CD14-positive monocyte (primary cell): ENCODE measurements at regions not wholly inside any gene's neighbourhood (a gene's known extent, or its start where the extent isn't known, plus 50 kb on each side); places are given as distances from the start of the nearest gene placed in this dataset.

Experiments used
- DNase-seq, 3 donors: peaks; one replicate each; pipeline ENCODE4 v3.0.0-alpha.2; 2011 to 2022
- H2AFZ ChIP-seq: 2 replicates; pipeline ENCODE4 v1.6.0; 2012; ENCODE audit warnings: mild to moderate bottlenecking, low read depth, low read length, inconsistent platforms; ENCODE audit not compliant: insufficient read depth, poor library complexity, severe bottlenecking
- H3K27ac ChIP-seq, 2 donors: 1 replicate in 1 of 2; 2 replicates in 1 of 2; pipeline ENCODE4 v1.5.1; 2012 to 2013; ENCODE audit warnings: low read length in 2 of 2, control low read depth in 1 of 2, inconsistent platforms in 1 of 2, low read depth in 1 of 2, mild to moderate bottlenecking in 1 of 2
- H3K27me3 ChIP-seq, 2 donors: one replicate each; pipeline versions ENCODE4 v1.6.0 to v1.6.1; 2011 to 2013; ENCODE audit warnings: low read length in 2 of 2; ENCODE audit not compliant: control insufficient read depth in 2 of 2, insufficient read depth in 2 of 2
- H3K36me3 ChIP-seq, 2 donors: replicated peaks in 1 of 2; 1 replicate in 1 of 2; 2 replicates in 1 of 2; pipeline versions ENCODE4 v1.5.1 to v1.6.1; 2012 to 2013; ENCODE audit warnings: low read length in 2 of 2, control low read depth in 1 of 2, inconsistent platforms in 1 of 2, mild to moderate bottlenecking in 1 of 2; ENCODE audit not compliant: insufficient read depth in 2 of 2, control insufficient read depth in 1 of 2
- H3K4me1 ChIP-seq, 2 donors: 1 replicate in 1 of 2; 2 replicates in 1 of 2; pipeline versions ENCODE4 v1.5.1 to v1.6.1; 2012 to 2013; ENCODE audit warnings: low read length in 2 of 2, control low read depth in 1 of 2, inconsistent platforms in 1 of 2, mild to moderate bottlenecking in 1 of 2, moderate library complexity in 1 of 2; ENCODE audit not compliant: insufficient read depth in 2 of 2, control insufficient read depth in 1 of 2
- H3K4me2 ChIP-seq: replicated peaks from 2 replicates; pipeline ENCODE3; 2012; ENCODE audit warnings: low read length, moderate library complexity, mild to moderate bottlenecking; ENCODE audit not compliant: poor library complexity, severe bottlenecking; ENCODE audit errors: extremely low read depth
- H3K4me3 ChIP-seq, 3 experiments: fragments of 200-600 bp in 1 of 3; sonication (generic) in 1 of 3; replicated peaks in 1 of 3; 1 replicate in 2 of 3; 2 replicates in 1 of 3; pipeline ENCODE4 v1.5.1; 2011 to 2013; ENCODE audit warnings: low read length in 3 of 3, mild to moderate bottlenecking in 3 of 3, control low read depth in 2 of 3, low read depth in 2 of 3, inconsistent platforms in 1 of 3, moderate library complexity in 1 of 3
- H3K79me2 ChIP-seq: 2 replicates; pipeline ENCODE4 v1.6.0; 2012; ENCODE audit warnings: mild to moderate bottlenecking, control low read depth, inconsistent platforms, low read length, moderate library complexity; ENCODE audit not compliant: insufficient read depth
- H3K9ac ChIP-seq: 2 replicates; pipeline ENCODE4 v1.6.0; 2017; ENCODE audit warnings: low read length, mild to moderate bottlenecking; ENCODE audit not compliant: insufficient read depth, poor library complexity, severe bottlenecking
- H3K9me3 ChIP-seq, 2 donors: replicated peaks in 1 of 2; 1 replicate in 1 of 2; 2 replicates in 1 of 2; pipeline versions ENCODE4 v1.5.1 to v1.6.1; 2012 to 2013; ENCODE audit warnings: low read length in 2 of 2, control low read depth in 1 of 2; ENCODE audit not compliant: control insufficient read depth in 1 of 2, insufficient read depth in 1 of 2
- H4K20me1 ChIP-seq: 2 replicates; pipeline ENCODE4 v1.6.0; 2012; ENCODE audit warnings: mild to moderate bottlenecking, low read length, control low read depth, moderate library complexity; ENCODE audit not compliant: insufficient read depth
- H3K27ac Mint-ChIP-seq, 7 donors: one replicate each; pipeline ENCODE4 v1.8.0; 2020; ENCODE audit warnings: mild to moderate bottlenecking in 7 of 7, mixed read lengths in 7 of 7, moderate library complexity in 6 of 7, inconsistent platforms in 2 of 7
- H3K27me3 Mint-ChIP-seq, 3 donors: one replicate each; pipeline ENCODE4 v1.8.0; 2021 to 2022; ENCODE audit warnings: low read depth in 3 of 3, mild to moderate bottlenecking in 3 of 3, mixed read lengths in 3 of 3, moderate library complexity in 3 of 3, inconsistent platforms in 1 of 3
- H3K36me3 Mint-ChIP-seq, 2 donors: one replicate each; pipeline ENCODE4 v1.8.0; 2020; ENCODE audit warnings: mixed read lengths in 2 of 2, inconsistent platforms in 1 of 2, mild to moderate bottlenecking in 1 of 2
- H3K4me1 Mint-ChIP-seq: one replicate; pipeline ENCODE4 v1.8.0; 2020; ENCODE audit warnings: mild to moderate bottlenecking, mixed read lengths
- H3K4me3 Mint-ChIP-seq, 2 donors: one replicate each; pipeline ENCODE4 v1.8.0; 2020; ENCODE audit warnings: mild to moderate bottlenecking in 2 of 2, mixed read lengths in 2 of 2, moderate library complexity in 1 of 2
- H3K9me3 Mint-ChIP-seq, 7 donors: one replicate each; pipeline ENCODE4 v1.8.0; 2020 to 2022; ENCODE audit warnings: mixed read lengths in 7 of 7, mild to moderate bottlenecking in 6 of 7, moderate library complexity in 6 of 7, inconsistent platforms in 2 of 7
- CTCF ChIP-seq: fragments of 200-600 bp; IDR thresholded peaks from one replicate; pipeline ENCODE4 v1.8.0; 2022; ENCODE audit warnings: antibody characterized with exemption, mild to moderate bottlenecking
- WGBS: methylation state at CpG from one replicate; pipeline ENCODE4 v1.1.5; 2013; ENCODE audit warnings: missing lambda C conversion rate; ENCODE audit not compliant: insufficient coverage; 5-methylcytosine and 5-hydroxymethylcytosine counted together
- intact Hi-C, 2 donors: fragments of 100-400 bp; cut with micrococcal nuclease; formaldehyde crosslinking; loops; one replicate each; pipeline versions ENCODE4 v1.15.0 to v1.15.1; 2023

DNA sequence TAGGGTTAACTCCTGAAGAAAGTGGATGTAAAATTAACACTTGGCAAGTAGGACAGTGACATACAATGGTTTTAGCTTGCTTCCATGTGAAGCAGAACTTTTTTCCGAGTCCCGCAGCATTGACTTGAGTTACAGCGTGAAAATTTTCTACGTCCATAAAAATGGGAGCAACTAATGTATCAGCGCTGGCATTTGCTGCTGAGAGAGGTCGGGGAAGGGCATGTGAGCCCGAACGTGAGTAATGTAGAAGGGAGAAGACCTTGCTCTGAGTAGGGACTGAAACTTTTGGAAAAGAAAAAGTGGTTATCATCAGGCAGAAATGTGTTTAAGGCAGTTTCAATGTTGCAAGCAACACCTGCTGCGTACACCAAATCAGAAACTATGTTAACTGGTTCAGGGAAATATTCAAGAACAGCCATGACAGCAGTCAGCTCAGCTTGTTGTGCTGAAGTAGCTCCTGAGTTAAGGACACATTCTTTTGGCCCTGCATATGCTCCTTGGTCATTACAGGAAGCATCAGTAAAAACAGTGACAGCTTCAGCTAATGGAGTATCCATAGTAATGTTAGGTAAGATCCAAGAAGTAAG is 70.9 kb upstream of the ARL4D start:
- TF ChIP-seq CTCF, result no peak
- Histone ChIP-seq H3K9me3 (no peaks in the 10 kb centered on the region), H3K4me3 (no peak overlapping the region), H3K79me2 (no peaks in the 10 kb centered on the region), H4K20me1 (no peaks in the 10 kb centered on the region), H2AFZ (no peak overlapping the region), H3K4me2 (no peak overlapping the region), H3K27ac (no peak overlapping the region), H3K36me3 (no peaks in the 10 kb centered on the region), H3K9ac (no peak overlapping the region), H3K27me3 (no peaks in the 10 kb centered on the region), H3K4me1 (peaks cover 0 to 5% of the 10 kb centered on the region in 2 donors)
- H3K4me1 Mint-ChIP-seq, result peaks cover 6% of the 10 kb centered on the region
- H3K27ac Mint-ChIP-seq, result no peak overlapping the region
- no peaks in the 10 kb centered on the region for H3K9me3 Mint-ChIP-seq
- H3K36me3 Mint-ChIP-seq, result no peaks in the 10 kb centered on the region
- DNase-seq, result no peak
- 94% methylated on average over 9 of the region's 9 CpGs for WGBS
- peak overlapping the region in 1 of 2 donors; percentile 36 for H3K4me3 Mint-ChIP-seq
- H3K27me3 Mint-ChIP-seq, result peaks cover 2 to 5% (median 3%) of the 10 kb centered on the region in 3 donors
- intact Hi-C loops, result no loop called here

DNA sequence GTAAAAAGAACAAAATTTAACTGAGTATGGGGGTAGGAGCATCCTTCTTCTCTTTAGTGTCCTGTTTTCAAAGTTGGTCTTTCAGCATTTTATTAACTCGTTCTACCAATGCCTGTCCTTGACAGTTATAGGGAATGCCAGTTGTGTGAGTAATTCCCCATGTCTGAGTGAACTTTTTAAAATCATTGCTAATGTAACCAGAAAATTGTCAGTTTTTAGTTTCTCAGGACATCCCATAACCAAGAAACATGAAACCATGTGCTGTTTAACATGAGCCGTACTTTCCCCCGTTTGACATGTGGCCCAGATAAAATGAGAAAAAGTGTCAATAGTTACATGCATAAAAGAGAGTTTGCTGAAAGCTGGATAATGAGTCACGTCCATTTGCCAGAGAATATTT is 71.4 kb upstream of the ARL4D start:
- intact Hi-C loops, result no loop called here
- no peaks in the 10 kb centered on the region for H3K36me3 Mint-ChIP-seq
- WGBS, result 75% methylated on average over 1 of the region's 4 CpGs

More for the DNA sequence above, 71.4 kb upstream of the ARL4D start:
- no peaks in the 10 kb centered on the region for H3K36me3 ChIP-seq
- TF ChIP-seq CTCF, result no peak
- DNase-seq, result no peak
- no peak overlapping the region for H3K4me2 ChIP-seq
- H3K27ac ChIP-seq, result no peak overlapping the region
- no peak overlapping the region for H2AFZ ChIP-seq
- H3K27me3 ChIP-seq, result no peaks in the 10 kb centered on the region
- peaks cover 0 to 5% of the 10 kb centered on the region in 2 donors for H3K4me1 ChIP-seq
- no peaks in the 10 kb centered on the region for H4K20me1 ChIP-seq
- Mint-ChIP-seq H3K4me3 (no peak overlapping the region), H3K27me3 (peaks cover 2 to 5% (median 3%) of the 10 kb centered on the region in 3 donors), H3K4me1 (peaks cover 6% of the 10 kb centered on the region), H3K9me3 (no peaks in the 10 kb centered on the region), H3K27ac (no peak overlapping the region)
- no peak overlapping the region for H3K9ac ChIP-seq
- H3K9me3 ChIP-seq, result no peaks in the 10 kb centered on the region
- no peak overlapping the region for H3K4me3 ChIP-seq
- H3K79me2 ChIP-seq, result no peaks in the 10 kb centered on the region
